ENCODE measurements at regions not wholly inside any gene's neighbourhood (a gene's known extent, or its start where the extent isn't known, plus 50 kb on each side); places are given as distances from the start of the nearest gene placed in this dataset.

GRCh38 chr11:87447606-87448005, 409.9 kb downstream of the TMEM135 start (continued):
- TF ChIP-seq ZNF462 (CRISPR knock-in tag; IDR thresholded peaks at IDR 0.05) (no peak), POLR2AphosphoS5 (IDR thresholded peaks at IDR 0.05; ENCODE audit: low read depth) (no peak)

GRCh38 chr11:87444993-87445392, 407.3 kb downstream of the TMEM135 start:
- no peaks in the 10 kb centered on the region for H3K27me3 Mint-ChIP-seq (ENCODE audit: insufficient read depth, low read depth, poor library complexity)
- no peak overlapping the region for H2AFZ ChIP-seq
- H3K4me1 Mint-ChIP-seq: no peaks in the 10 kb centered on the region
- no peak overlapping the region for H3K27ac ChIP-seq (ENCODE audit: low read depth)
- H3K79me2 ChIP-seq (replicated peaks; ENCODE audit: insufficient read depth): no peaks in the 10 kb centered on the region
- TF ChIP-seq POLR2AphosphoS5 (IDR thresholded peaks at IDR 0.05; ENCODE audit: low read depth) (no peak), ZNF331 (CRISPR knock-in tag; IDR thresholded peaks at IDR 0.05; ENCODE audit: low read depth) (no peak)
- no peaks in the 10 kb centered on the region for H3F3A ChIP-seq (replicated peaks; ENCODE audit: low read depth)
- no peaks in the 10 kb centered on the region for H3K9me3 Mint-ChIP-seq
- H4K20me1 ChIP-seq (replicated peaks; ENCODE audit: insufficient read depth): no peaks in the 10 kb centered on the region
- no peak for ATAC-seq
- no peaks in the 10 kb centered on the region for H3K36me3 ChIP-seq (ENCODE audit: insufficient read depth)
- no peak overlapping the region for H3K27ac Mint-ChIP-seq
- H3K9me2 ChIP-seq (ENCODE audit: insufficient read depth): 0 out of 2 replicates have a peak, but pooled peaks cover 2% of the 10 kb centered on the region
- DNase-seq (ENCODE audit: low spot score): no peak
- no peak overlapping the region for H3K4me3 ChIP-seq
- no peak overlapping the region for H3K4me2 ChIP-seq
- H3K4me1 ChIP-seq (ENCODE audit: insufficient read depth): no peaks in the 10 kb centered on the region
- H3K4me3 Mint-ChIP-seq: no peak overlapping the region
- no peaks in the 10 kb centered on the region for H3K36me3 Mint-ChIP-seq (ENCODE audit: low read depth)
- H3K27me3 ChIP-seq (ENCODE audit: insufficient read depth): no peaks in the 10 kb centered on the region

GRCh38 chr11:87443707-87444106, 406.0 kb downstream of the TMEM135 start:
- H3K4me2 ChIP-seq: no peak overlapping the region
- Mint-ChIP-seq H3K4me1 (no peaks in the 10 kb centered on the region), H3K4me3 (no peak overlapping the region), H3K27ac (no peak overlapping the region), H3K36me3 (ENCODE audit: low read depth) (no peaks in the 10 kb centered on the region), H3K9me3 (no peaks in the 10 kb centered on the region), H3K27me3 (ENCODE audit: insufficient read depth, low read depth, poor library complexity) (no peaks in the 10 kb centered on the region)
- no peaks in the 10 kb centered on the region for H3F3A ChIP-seq (replicated peaks; ENCODE audit: low read depth)
- H3K27me3 ChIP-seq (ENCODE audit: insufficient read depth): no peaks in the 10 kb centered on the region
- no peaks in the 10 kb centered on the region for H3K79me2 ChIP-seq (replicated peaks; ENCODE audit: insufficient read depth)
- no peaks in the 10 kb centered on the region for H3K36me3 ChIP-seq (ENCODE audit: insufficient read depth)
- no peak for DNase-seq (ENCODE audit: low spot score)
- H3K4me1 ChIP-seq (ENCODE audit: insufficient read depth): no peaks in the 10 kb centered on the region
- ATAC-seq: no peak
- no peak overlapping the region for H3K27ac ChIP-seq (ENCODE audit: low read depth)
- 0 out of 2 replicates have a peak, but pooled peaks cover 2% of the 10 kb centered on the region for H3K9me2 ChIP-seq (ENCODE audit: insufficient read depth)
- H2AFZ ChIP-seq: no peak overlapping the region
- H4K20me1 ChIP-seq (replicated peaks; ENCODE audit: insufficient read depth): no peaks in the 10 kb centered on the region
- H3K4me3 ChIP-seq: no peak overlapping the region
- TF ChIP-seq JUNB (IDR thresholded peaks at IDR 0.05; ENCODE audit: unreplicated experiment) (no peak), ETS1 (IDR thresholded peaks at IDR 0.05) (no peak), EZH2 (IDR thresholded peaks at IDR 0.05; ENCODE audit: low read depth, unreplicated experiment) (no peak), CTCF (conservative IDR thresholded peaks at IDR 0.05; ENCODE audit: low read depth in 2 of 2) (no peak), CREB1 (CRISPR knock-in tag; IDR thresholded peaks at IDR 0.05; ENCODE audit: low read depth) (no peak), STAT1 (IDR thresholded peaks at IDR 0.05; ENCODE audit: unreplicated experiment) (no peak)

All from GM23338 (cell line).